Endodermal cell (in vitro differentiated cells): ENCODE measurements at regions not wholly inside any gene's neighbourhood (a gene's known extent, or its start where the extent isn't known, plus 50 kb on each side); places are given as distances from the start of the nearest gene placed in this dataset.

ENCODE experiments used
- DNase-seq: peaks from one replicate; pipeline ENCODE4 v3.0.0-alpha.2; 2017
- H3K27ac ChIP-seq: 2 replicates; pipeline ENCODE4 v1.5.1; 2013; ENCODE audit warnings: mild to moderate bottlenecking, low read depth, low read length, moderate library complexity
- H3K27me3 ChIP-seq: 2 replicates; pipeline ENCODE4 v1.6.1; 2013; ENCODE audit warnings: mild to moderate bottlenecking, low read length, moderate library complexity; ENCODE audit not compliant: insufficient read depth, control insufficient read depth, poor library complexity, severe bottlenecking
- H3K36me3 ChIP-seq: 2 replicates; pipeline ENCODE4 v1.7.0; 2013; ENCODE audit warnings: mild to moderate bottlenecking, low read length, moderate library complexity; ENCODE audit not compliant: control insufficient read depth, insufficient read depth
- H3K4me1 ChIP-seq: one replicate; pipeline ENCODE4 v1.7.0; 2013; ENCODE audit warnings: low read length; ENCODE audit not compliant: control insufficient read depth, insufficient read depth
- H3K4me3 ChIP-seq: 2 replicates; pipeline ENCODE4 v1.5.1; 2013; ENCODE audit warnings: mild to moderate bottlenecking, low read length, moderate library complexity
- H3K9ac ChIP-seq: 2 replicates; pipeline ENCODE4 v1.6.1; 2013; ENCODE audit warnings: mild to moderate bottlenecking, low read length, moderate library complexity; ENCODE audit not compliant: poor library complexity, severe bottlenecking; ENCODE audit errors: extremely low read depth
- H3K9me3 ChIP-seq: 2 replicates; pipeline ENCODE4 v1.6.1; 2013; ENCODE audit warnings: mild to moderate bottlenecking, low read length, moderate library complexity; ENCODE audit not compliant: control insufficient read depth
- H3K27ac Mint-ChIP-seq: 2 replicates; pipeline ENCODE4 v1.8.0; 2020; ENCODE audit warnings: mixed read lengths
- H3K27me3 Mint-ChIP-seq: 2 replicates; pipeline ENCODE4 v1.8.0; 2021; ENCODE audit warnings: mild to moderate bottlenecking, mixed read lengths; ENCODE audit not compliant: insufficient read depth
- H3K36me3 Mint-ChIP-seq: 2 replicates; pipeline ENCODE4 v1.8.0; 2020; ENCODE audit warnings: low read depth, mixed read lengths
- H3K4me1 Mint-ChIP-seq: 2 replicates; pipeline ENCODE4 v1.8.0; 2020; ENCODE audit warnings: mixed read lengths
- H3K4me3 Mint-ChIP-seq: 2 replicates; pipeline ENCODE4 v1.8.0; 2020; ENCODE audit warnings: mild to moderate bottlenecking, moderate library complexity, mixed read lengths
- H3K9me3 Mint-ChIP-seq: 2 replicates; pipeline ENCODE4 v1.8.0; 2020; ENCODE audit warnings: mild to moderate bottlenecking, mixed read lengths
- WGBS, 2 experiments: methylation state at CpG; one replicate each; pipeline versions ENCODE4 v1.1.5 to v1.1.7; 2013; ENCODE audit warnings: missing lambda C conversion rate in 2 of 2, mixed read lengths in 1 of 2; ENCODE audit not compliant: insufficient coverage in 1 of 2, insufficient read length in 1 of 2; 5-methylcytosine and 5-hydroxymethylcytosine counted together
- TF ChIP-seq, protein P1 (sequence below): fragments of 200-600 bp; sonication (generic); conservative IDR thresholded peaks from 2 replicates; pipeline ENCODE4 v1.5.0; 2021; ENCODE audit warnings: antibody characterized with exemption, mild to moderate bottlenecking

DNA sequence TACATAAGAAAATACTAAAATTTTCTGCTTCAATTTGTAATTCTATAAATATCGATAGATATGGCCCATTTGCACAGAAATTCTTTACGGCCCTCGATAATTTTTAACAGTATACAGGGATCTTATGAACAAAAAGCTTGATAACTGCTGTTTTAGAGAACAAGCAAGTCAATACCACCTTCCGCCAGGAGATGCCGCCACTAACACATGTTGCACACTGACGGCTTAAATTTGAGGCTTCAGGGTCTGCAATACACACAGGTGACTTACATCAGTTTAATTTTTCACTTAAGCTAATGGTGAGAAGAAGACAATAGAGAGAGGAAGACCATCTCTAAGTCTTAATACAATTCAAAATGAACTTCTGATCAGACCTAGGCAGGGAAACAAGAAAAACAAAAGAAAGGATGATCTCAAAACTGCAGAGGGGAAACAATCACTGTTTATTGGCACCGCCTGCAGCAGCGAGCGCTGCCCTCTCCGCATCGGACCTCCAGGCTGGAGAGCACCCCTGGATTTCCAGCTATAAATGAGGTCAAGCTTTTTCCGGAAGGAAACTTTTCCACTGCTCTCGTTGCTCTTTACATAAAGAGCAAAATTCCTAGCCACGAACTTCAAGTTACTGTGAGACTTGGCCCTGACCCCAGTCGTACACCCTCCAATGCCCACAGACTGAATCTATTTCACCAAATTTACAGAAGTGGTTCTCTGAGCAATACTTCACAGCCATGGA, 53.9 kb downstream of the OTOR start:
- H3K4me1 ChIP-seq = peaks cover 2% of the 10 kb centered on the region
- no peak overlapping the region for H3K4me3 ChIP-seq
- WGBS, 2 experiments = 61 to 64% methylated on average over 14 to 15 of the region's 15 CpGs
- H3K4me1 Mint-ChIP-seq = peaks cover 22% of the 10 kb centered on the region
- no peaks in the 10 kb centered on the region for H3K27me3 ChIP-seq
- H3K36me3 ChIP-seq = no peaks in the 10 kb centered on the region
- no peak overlapping the region for H3K27ac Mint-ChIP-seq
- H3K9me3 ChIP-seq = peaks cover 5% of the 10 kb centered on the region
- no peak overlapping the region for H3K27ac ChIP-seq
- no peaks in the 10 kb centered on the region for H3K9me3 Mint-ChIP-seq
- H3K36me3 Mint-ChIP-seq = no peaks in the 10 kb centered on the region
- TF ChIP-seq, protein P1, sequence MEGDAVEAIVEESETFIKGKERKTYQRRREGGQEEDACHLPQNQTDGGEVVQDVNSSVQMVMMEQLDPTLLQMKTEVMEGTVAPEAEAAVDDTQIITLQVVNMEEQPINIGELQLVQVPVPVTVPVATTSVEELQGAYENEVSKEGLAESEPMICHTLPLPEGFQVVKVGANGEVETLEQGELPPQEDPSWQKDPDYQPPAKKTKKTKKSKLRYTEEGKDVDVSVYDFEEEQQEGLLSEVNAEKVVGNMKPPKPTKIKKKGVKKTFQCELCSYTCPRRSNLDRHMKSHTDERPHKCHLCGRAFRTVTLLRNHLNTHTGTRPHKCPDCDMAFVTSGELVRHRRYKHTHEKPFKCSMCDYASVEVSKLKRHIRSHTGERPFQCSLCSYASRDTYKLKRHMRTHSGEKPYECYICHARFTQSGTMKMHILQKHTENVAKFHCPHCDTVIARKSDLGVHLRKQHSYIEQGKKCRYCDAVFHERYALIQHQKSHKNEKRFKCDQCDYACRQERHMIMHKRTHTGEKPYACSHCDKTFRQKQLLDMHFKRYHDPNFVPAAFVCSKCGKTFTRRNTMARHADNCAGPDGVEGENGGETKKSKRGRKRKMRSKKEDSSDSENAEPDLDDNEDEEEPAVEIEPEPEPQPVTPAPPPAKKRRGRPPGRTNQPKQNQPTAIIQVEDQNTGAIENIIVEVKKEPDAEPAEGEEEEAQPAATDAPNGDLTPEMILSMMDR = peak; percentile 94
- DNase-seq = peak; percentile 94
- H3K27me3 Mint-ChIP-seq = peaks cover 4% of the 10 kb centered on the region
- no peak overlapping the region for H3K9ac ChIP-seq
- H3K4me3 Mint-ChIP-seq = no peak overlapping the region

DNA sequence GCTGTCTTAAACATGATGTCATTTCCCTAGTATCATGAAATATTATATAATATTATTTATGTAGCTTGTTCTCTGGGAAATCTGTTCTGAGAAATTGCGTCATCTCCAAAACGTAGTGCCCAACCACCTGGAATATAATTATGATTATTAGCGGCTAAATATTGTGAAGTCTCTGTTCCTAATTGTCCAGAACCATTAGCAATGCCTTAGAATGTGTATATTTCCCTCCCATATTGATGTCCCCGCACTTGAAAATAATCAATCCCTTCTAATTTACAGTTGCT, 54.4 kb downstream of the OTOR start:
- Mint-ChIP-seq H3K4me3 (no peak overlapping the region), H3K9me3 (peaks cover 3% of the 10 kb centered on the region), H3K27me3 (peaks cover 6% of the 10 kb centered on the region), H3K4me1 (peaks cover 27% of the 10 kb centered on the region), H3K27ac (no peak overlapping the region), H3K36me3 (no peaks in the 10 kb centered on the region)
- no peak for DNase-seq
- peaks cover 2% of the 10 kb centered on the region for H3K4me1 ChIP-seq
- WGBS, 2 experiments = 86 to 92% methylated on average over 1 to 3 of the region's 4 CpGs
- no peaks in the 10 kb centered on the region for H3K36me3 ChIP-seq
- H3K9me3 ChIP-seq = peaks cover 10% of the 10 kb centered on the region
- H3K27me3 ChIP-seq = no peaks in the 10 kb centered on the region
- TF ChIP-seq, protein P1 = no peak
- H3K9ac ChIP-seq = no peak overlapping the region
- H3K4me3 ChIP-seq = no peak overlapping the region
- H3K27ac ChIP-seq = no peak overlapping the region

DNA sequence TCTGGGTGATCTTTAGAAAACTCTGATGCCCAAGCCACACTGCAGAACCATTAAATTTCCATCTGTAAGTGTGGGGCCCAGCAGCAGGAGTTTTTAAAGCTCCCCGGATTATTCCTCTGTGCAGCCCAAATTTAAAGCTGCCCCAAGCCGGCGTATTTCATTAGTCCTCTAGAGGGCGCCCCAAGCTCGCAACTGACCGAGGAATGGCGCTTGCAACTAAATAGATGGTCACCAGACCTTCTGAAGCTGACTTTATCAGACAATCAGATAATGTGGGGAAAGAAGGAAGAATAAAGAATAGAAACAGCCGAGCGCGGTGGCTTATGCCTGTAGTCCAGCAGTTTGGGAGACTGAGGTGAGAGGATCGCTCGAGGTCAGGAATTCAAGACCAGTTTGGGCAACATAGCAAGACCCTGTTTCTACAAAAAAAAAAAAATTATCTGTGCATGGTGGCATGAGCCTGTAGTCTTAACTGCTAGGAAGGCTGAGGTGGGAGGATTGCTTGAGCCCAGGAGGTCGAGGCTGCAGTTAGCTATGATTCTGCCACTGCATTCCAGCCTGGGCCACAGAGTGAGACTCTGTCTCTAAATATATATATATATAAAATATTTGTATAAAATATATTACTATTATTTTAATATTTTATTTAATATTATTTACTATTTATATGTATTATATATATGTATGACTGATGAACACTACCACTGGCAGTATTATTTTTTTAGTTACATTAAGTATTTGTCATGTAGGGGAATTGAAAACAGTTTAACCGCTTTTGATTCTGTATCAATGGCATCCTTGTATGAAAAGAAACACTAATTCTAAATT, 56.0 kb downstream of the OTOR start:
- Mint-ChIP-seq H3K4me3 (no peak overlapping the region), H3K27ac (no peak overlapping the region), H3K4me1 (peaks cover 27% of the 10 kb centered on the region), H3K36me3 (no peaks in the 10 kb centered on the region), H3K27me3 (peaks cover 2% of the 10 kb centered on the region), H3K9me3 (peaks cover 3% of the 10 kb centered on the region)
- peaks cover 2% of the 10 kb centered on the region for H3K4me1 ChIP-seq
- DNase-seq = peak; percentile 91
- no peak overlapping the region for H3K9ac ChIP-seq
- no peaks in the 10 kb centered on the region for H3K36me3 ChIP-seq
- TF ChIP-seq, protein P1 = peak; percentile 93
- WGBS, 2 experiments = 24 to 29% methylated on average over 13 to 14 of the region's 14 CpGs
- no peak overlapping the region for H3K27ac ChIP-seq
- no peaks in the 10 kb centered on the region for H3K27me3 ChIP-seq
- H3K4me3 ChIP-seq = no peak overlapping the region
- peaks cover 7% of the 10 kb centered on the region for H3K9me3 ChIP-seq
